WERI-Rb-1 (cell line): ENCODE measurements at regions not wholly inside any gene's neighbourhood (a gene's known extent, or its start where the extent isn't known, plus 50 kb on each side); places are given as distances from the start of the nearest gene placed in this dataset.

Source experiments
- DNase-seq: peaks from one replicate; pipeline ENCODE4 v3.0.0-alpha.2; 2020
- H3K27ac ChIP-seq: fragments of 250-450 bp; sonication (Bioruptor Pico); 2 replicates; pipeline ENCODE4 v1.5.1; 2020; ENCODE audit warnings: mild to moderate bottlenecking, moderate library complexity
- H3K27me3 ChIP-seq: fragments of 250-450 bp; sonication (Bioruptor Pico); 2 replicates; pipeline ENCODE4 v1.5.1; 2021; ENCODE audit warnings: mild to moderate bottlenecking, low read depth, moderate library complexity; ENCODE audit not compliant: insufficient read depth, severe bottlenecking
- H3K36me3 ChIP-seq: fragments of 250-450 bp; sonication (Bioruptor Pico); 2 replicates; pipeline ENCODE4 v1.5.1; 2020; ENCODE audit warnings: mild to moderate bottlenecking, moderate library complexity
- H3K4me3 ChIP-seq: 2 replicates; pipeline ENCODE4 v1.5.1; 2011; ENCODE audit warnings: low read depth, mild to moderate bottlenecking, control low read depth, low read length
- H3K9me3 ChIP-seq: fragments of 250-450 bp; sonication (Bioruptor Pico); 2 replicates; pipeline ENCODE4 v1.5.1; 2021; ENCODE audit warnings: mild to moderate bottlenecking, moderate library complexity; ENCODE audit not compliant: severe bottlenecking
- TF ChIP-seq, protein P1 (sequence below): IDR thresholded peaks from 2 replicates; pipeline ENCODE4 v1.5.1; 2011; ENCODE audit warnings: low read depth, mild to moderate bottlenecking, control low read depth, inconsistent platforms, low read length

- no peaks in the 10 kb centered on the region for H3K36me3 ChIP-seq
- DNase-seq, result no peak
- H3K27me3 ChIP-seq, result no peaks in the 10 kb centered on the region
- TF ChIP-seq, protein P1, sequence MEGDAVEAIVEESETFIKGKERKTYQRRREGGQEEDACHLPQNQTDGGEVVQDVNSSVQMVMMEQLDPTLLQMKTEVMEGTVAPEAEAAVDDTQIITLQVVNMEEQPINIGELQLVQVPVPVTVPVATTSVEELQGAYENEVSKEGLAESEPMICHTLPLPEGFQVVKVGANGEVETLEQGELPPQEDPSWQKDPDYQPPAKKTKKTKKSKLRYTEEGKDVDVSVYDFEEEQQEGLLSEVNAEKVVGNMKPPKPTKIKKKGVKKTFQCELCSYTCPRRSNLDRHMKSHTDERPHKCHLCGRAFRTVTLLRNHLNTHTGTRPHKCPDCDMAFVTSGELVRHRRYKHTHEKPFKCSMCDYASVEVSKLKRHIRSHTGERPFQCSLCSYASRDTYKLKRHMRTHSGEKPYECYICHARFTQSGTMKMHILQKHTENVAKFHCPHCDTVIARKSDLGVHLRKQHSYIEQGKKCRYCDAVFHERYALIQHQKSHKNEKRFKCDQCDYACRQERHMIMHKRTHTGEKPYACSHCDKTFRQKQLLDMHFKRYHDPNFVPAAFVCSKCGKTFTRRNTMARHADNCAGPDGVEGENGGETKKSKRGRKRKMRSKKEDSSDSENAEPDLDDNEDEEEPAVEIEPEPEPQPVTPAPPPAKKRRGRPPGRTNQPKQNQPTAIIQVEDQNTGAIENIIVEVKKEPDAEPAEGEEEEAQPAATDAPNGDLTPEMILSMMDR, result no peak
- H3K27ac ChIP-seq, result no peak overlapping the region
- no peaks in the 10 kb centered on the region for H3K9me3 ChIP-seq
- no peak overlapping the region for H3K4me3 ChIP-seq
Observed at GRCh38 chr11:26076233-26076990, 255.5 kb upstream of the ANO3 start.

DNA sequence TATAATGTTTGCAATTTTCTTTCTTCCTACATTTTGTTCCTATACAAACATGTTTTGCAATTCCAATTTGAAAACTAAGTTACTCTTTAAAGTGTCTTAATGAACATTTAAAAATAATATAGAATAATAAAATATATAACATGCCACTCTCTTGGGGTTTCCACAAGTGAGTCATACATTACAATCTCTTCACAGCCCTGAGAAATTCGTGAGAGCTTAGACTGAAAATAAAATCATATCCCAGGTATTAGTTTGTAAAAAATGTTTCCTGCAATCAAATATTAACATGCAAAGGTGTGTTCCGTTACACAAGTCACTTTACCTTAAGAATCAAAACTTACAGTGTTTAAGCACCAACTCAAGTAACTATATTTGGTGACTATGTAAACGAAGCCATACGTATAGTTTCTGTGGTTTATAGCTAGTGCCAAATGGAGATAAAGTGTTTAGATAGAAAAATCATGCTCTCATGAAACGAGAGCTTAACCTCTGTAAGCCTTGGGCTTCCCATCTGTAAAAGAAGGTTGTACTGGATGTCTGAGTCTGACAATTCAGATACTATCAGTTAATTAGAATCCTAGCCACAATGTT lies 253.6 kb upstream of the ANO3 start:
- no peak overlapping the region for H3K27ac ChIP-seq
- DNase-seq, result no peak

DNA sequence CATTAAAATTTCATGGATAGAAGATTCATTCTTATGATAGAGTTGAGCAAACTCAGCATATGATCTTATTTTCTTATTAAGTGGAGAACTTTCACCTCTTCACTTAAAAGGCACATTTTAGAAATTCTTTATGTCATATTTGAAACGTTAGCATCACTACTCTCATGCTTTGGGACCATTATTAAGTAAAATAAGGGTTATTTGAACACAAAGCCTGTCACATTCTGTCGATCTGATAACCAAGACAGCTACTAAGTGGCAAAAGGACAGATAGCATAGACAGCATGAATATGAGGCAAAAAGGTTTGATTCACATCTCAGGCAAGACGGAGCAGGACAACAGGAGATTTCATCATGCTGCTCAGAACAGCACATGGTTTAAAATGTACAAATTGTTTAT lies 247.6 kb upstream of the ANO3 start:
- no peaks in the 10 kb centered on the region for H3K9me3 ChIP-seq
- DNase-seq, result no peak
- H3K4me3 ChIP-seq, result no peak overlapping the region
- TF ChIP-seq, protein P1, result no peak
- H3K27me3 ChIP-seq, result no peaks in the 10 kb centered on the region
- no peaks in the 10 kb centered on the region for H3K36me3 ChIP-seq
- H3K27ac ChIP-seq, result no peak overlapping the region

More for the DNA sequence above, 253.6 kb upstream of the ANO3 start:
- Histone ChIP-seq H3K9me3 (no peaks in the 10 kb centered on the region), H3K27me3 (no peaks in the 10 kb centered on the region), H3K4me3 (no peak overlapping the region), H3K36me3 (no peaks in the 10 kb centered on the region)
- TF ChIP-seq, protein P1, result no peak

- no peaks in the 10 kb centered on the region for H3K27me3 ChIP-seq
- no peak overlapping the region for H3K4me3 ChIP-seq
- TF ChIP-seq, protein P1, result no peak
- no peak for DNase-seq
- no peak overlapping the region for H3K27ac ChIP-seq
- H3K9me3 ChIP-seq, result no peaks in the 10 kb centered on the region
- no peaks in the 10 kb centered on the region for H3K36me3 ChIP-seq
Observed at GRCh38 chr11:26086028-26086427, 245.9 kb upstream of the ANO3 start.

- Histone ChIP-seq H3K27me3 (no peaks in the 10 kb centered on the region), H3K36me3 (no peaks in the 10 kb centered on the region), H3K27ac (no peak overlapping the region), H3K9me3 (no peaks in the 10 kb centered on the region), H3K4me3 (no peak overlapping the region)
- TF ChIP-seq, protein P1, result no peak
- DNase-seq, result no peak
Observed at GRCh38 chr11:26087120-26087935, 244.6 kb upstream of the ANO3 start.
